Astrocyte of the cerebellum (primary cell): ENCODE measurements at regions not wholly inside any gene's neighbourhood (a gene's known extent, or its start where the extent isn't known, plus 50 kb on each side); places are given as distances from the start of the nearest gene placed in this dataset.

Source experiments
- DNase-seq: peaks from one replicate; pipeline ENCODE4 v3.0.0-alpha.2; 2011; ENCODE audit warnings: low read depth
- H3K4me3 ChIP-seq: 2 replicates; pipeline ENCODE4 v1.5.1; 2011; ENCODE audit warnings: mild to moderate bottlenecking, low read depth, low read length, moderate library complexity
- in situ Hi-C: cut with HindIII; loops from 2 replicates; pipeline ENCODE4 v1.10.0; 2017; ENCODE audit warnings: low sequenced_read_pairs
- TF ChIP-seq, protein P1 (sequence below): IDR thresholded peaks from 2 replicates; pipeline ENCODE4 v1.5.1; 2012; ENCODE audit warnings: low read length, low read depth, moderate library complexity, mild to moderate bottlenecking; ENCODE audit errors: missing control alignments

- TF ChIP-seq, protein P1, sequence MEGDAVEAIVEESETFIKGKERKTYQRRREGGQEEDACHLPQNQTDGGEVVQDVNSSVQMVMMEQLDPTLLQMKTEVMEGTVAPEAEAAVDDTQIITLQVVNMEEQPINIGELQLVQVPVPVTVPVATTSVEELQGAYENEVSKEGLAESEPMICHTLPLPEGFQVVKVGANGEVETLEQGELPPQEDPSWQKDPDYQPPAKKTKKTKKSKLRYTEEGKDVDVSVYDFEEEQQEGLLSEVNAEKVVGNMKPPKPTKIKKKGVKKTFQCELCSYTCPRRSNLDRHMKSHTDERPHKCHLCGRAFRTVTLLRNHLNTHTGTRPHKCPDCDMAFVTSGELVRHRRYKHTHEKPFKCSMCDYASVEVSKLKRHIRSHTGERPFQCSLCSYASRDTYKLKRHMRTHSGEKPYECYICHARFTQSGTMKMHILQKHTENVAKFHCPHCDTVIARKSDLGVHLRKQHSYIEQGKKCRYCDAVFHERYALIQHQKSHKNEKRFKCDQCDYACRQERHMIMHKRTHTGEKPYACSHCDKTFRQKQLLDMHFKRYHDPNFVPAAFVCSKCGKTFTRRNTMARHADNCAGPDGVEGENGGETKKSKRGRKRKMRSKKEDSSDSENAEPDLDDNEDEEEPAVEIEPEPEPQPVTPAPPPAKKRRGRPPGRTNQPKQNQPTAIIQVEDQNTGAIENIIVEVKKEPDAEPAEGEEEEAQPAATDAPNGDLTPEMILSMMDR: no peak
- no peak overlapping the region for H3K4me3 ChIP-seq
- DNase-seq: no peak
- in situ Hi-C loops: no loop called here
Observed at GRCh38 chr10:108252771-108253170, 1088.3 kb upstream of the SORCS1 start.

GRCh38 chr10:108250936-108251620, 1086.6 kb upstream of the SORCS1 start:
- TF ChIP-seq, protein P1: no peak
- no peak for DNase-seq
- in situ Hi-C loops: no loop called here

GRCh38 chr10:108249940-108250339, 1085.4 kb upstream of the SORCS1 start:
- H3K4me3 ChIP-seq: no peak overlapping the region
- DNase-seq: no peak
- TF ChIP-seq, protein P1: no peak
- in situ Hi-C loops: no loop called here

More at GRCh38 chr10:108250936-108251620, 1086.6 kb upstream of the SORCS1 start:
- H3K4me3 ChIP-seq: no peak overlapping the region

DNA sequence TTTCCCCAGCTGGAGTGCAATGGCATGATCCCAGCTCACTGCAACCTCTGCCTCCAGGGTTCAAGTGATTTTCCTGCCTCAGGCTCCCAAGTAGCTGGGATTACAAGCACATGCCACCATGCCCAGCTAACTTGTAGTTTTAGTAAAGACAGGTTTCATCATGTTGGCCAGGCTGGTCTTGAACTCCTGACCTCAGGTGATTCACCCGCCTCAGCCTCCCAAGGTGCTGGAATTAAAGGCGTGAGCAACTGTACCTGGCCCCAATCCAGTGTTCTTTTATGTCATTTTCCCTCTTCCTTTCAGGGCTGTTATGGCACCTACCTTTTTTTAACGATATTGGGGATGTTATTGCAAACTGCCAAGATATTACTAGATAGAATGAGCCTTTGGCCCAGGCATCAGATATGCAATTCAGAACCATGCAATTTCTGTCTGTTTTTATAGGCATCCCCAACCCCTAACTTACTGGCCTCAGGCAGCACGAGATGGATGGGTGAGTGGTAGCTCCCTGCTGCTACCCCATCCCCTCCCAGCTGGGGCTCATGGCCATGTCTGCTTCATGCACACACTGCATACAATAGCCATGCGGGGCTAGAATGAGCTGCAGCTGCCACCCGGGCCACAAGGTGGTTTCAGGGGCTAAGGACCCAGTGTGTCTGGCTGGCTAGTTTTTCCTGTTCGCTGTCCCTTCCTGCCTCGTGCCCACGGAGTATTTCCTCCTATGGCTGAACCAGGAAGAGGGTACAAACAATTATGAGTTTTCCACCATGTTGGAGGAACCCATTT, 1080.1 kb upstream of the SORCS1 start:
- DNase-seq: no peak
- H3K4me3 ChIP-seq: no peak overlapping the region
- TF ChIP-seq, protein P1: no peak
- in situ Hi-C loops: no loop called here

DNA sequence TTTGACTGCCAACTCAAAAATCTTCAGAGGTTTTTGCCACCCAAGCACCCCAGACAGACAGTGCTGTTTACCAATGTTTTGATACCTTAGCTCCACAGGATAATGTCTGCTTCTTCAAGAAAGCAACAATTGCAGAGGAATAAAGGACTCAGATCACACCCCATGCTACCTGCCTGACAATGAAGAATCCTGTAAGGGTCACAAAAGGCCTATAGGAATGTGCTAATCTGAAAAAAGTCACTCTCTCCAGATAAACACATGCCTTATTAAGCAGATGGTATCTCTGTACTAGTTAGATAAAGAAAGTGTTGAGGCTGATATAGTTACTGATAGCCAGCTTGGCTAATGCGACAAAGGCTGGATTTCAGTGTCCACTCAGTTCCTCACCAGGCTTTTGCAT, 1076.7 kb upstream of the SORCS1 start:
- in situ Hi-C loops: no loop called here
- TF ChIP-seq, protein P1: no peak
- no peak for DNase-seq
- no peak overlapping the region for H3K4me3 ChIP-seq

- no peak for DNase-seq
- H3K4me3 ChIP-seq: no peak overlapping the region
- TF ChIP-seq, protein P1: no peak
- in situ Hi-C loops: no loop called here
Observed at GRCh38 chr10:108238261-108238660, 1073.8 kb upstream of the SORCS1 start.
